Keratinocyte (primary cell): ENCODE measurements at regions not wholly inside any gene's neighbourhood (a gene's known extent, or its start where the extent isn't known, plus 50 kb on each side); places are given as distances from the start of the nearest gene placed in this dataset.

ENCODE experiments used
- EZH2 ChIP-seq: IDR thresholded peaks from one replicate; pipeline ENCODE4 v1.6.1; 2012; ENCODE audit warnings: inconsistent platforms, mild to moderate bottlenecking, low read length, moderate library complexity
- TF ChIP-seq, protein P1 (sequence below), 3 experiments: IDR thresholded peaks in 1 of 3; conservative IDR thresholded peaks in 1 of 3; optimal IDR thresholded peaks in 1 of 3; 2 replicates in 2 of 3; 3 replicates in 1 of 3; pipeline versions ENCODE3 to v1.5.1; 2011; ENCODE audit warnings: low read length in 3 of 3, mild to moderate bottlenecking in 3 of 3, moderate library complexity in 2 of 3, control low read depth in 1 of 3, inconsistent platforms in 1 of 3; ENCODE audit not compliant: insufficient read depth in 2 of 3; ENCODE audit errors: extremely low read depth in 1 of 3

DNA sequence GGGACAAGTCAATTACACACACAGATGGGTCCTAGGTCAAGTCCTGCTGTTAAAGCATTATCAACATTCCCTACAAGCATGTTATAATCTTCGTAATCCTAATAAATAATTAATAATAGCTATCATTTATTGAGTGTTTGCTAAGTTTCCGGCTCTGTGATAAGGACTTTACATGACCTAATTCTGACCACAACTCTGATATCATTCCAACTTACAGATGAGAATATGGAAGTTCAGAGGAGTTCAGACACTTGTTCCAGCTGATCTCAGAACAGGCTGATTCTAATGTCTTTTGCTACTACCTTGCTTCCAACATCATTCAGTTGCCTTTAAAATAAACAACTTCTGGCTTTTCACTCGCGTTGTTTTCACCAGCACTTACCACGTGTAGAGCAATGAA, 770.1 kb upstream of the CXADR start:
- TF ChIP-seq, protein P1, sequence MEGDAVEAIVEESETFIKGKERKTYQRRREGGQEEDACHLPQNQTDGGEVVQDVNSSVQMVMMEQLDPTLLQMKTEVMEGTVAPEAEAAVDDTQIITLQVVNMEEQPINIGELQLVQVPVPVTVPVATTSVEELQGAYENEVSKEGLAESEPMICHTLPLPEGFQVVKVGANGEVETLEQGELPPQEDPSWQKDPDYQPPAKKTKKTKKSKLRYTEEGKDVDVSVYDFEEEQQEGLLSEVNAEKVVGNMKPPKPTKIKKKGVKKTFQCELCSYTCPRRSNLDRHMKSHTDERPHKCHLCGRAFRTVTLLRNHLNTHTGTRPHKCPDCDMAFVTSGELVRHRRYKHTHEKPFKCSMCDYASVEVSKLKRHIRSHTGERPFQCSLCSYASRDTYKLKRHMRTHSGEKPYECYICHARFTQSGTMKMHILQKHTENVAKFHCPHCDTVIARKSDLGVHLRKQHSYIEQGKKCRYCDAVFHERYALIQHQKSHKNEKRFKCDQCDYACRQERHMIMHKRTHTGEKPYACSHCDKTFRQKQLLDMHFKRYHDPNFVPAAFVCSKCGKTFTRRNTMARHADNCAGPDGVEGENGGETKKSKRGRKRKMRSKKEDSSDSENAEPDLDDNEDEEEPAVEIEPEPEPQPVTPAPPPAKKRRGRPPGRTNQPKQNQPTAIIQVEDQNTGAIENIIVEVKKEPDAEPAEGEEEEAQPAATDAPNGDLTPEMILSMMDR (optimal IDR thresholded peaks at IDR 0.05 in 1 of 3, IDR thresholded peaks at IDR 0.05 in 1 of 3, conservative IDR thresholded peaks at IDR 0.05 in 1 of 3; ENCODE audit: extremely low read depth in 1 of 3, insufficient read depth in 2 of 3, low read length in 3 of 3) = no peak
- no peak for TF ChIP-seq EZH2
